ENCODE measurements at regions not wholly inside any gene's neighbourhood (a gene's known extent, or its start where the extent isn't known, plus 50 kb on each side); places are given as distances from the start of the nearest gene placed in this dataset.

DNA sequence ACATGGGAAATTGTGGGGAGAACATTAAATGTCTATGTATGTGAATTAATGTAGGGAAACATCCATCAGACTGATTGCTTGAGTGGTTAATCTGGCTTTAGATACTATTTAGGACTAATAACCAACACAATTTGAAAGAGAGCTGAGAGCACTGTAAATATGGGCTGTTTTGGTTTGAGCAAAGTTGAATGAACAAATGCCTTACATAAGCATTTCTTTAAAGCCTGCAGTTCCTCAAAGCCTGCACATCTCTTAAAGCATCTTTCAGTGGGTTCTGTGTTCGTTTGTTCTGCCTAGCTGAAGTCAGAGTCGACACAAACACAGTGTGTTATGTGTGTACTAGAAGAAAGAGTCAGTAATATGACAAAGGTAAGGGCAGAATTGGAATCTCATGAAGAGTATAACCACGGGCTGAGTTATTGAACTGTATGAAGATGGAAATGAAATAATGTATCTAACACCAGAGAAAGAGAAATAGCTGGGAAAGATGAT is 350.0 kb downstream of the SIPA1L2 start:
- TF ChIP-seq, protein P1, sequence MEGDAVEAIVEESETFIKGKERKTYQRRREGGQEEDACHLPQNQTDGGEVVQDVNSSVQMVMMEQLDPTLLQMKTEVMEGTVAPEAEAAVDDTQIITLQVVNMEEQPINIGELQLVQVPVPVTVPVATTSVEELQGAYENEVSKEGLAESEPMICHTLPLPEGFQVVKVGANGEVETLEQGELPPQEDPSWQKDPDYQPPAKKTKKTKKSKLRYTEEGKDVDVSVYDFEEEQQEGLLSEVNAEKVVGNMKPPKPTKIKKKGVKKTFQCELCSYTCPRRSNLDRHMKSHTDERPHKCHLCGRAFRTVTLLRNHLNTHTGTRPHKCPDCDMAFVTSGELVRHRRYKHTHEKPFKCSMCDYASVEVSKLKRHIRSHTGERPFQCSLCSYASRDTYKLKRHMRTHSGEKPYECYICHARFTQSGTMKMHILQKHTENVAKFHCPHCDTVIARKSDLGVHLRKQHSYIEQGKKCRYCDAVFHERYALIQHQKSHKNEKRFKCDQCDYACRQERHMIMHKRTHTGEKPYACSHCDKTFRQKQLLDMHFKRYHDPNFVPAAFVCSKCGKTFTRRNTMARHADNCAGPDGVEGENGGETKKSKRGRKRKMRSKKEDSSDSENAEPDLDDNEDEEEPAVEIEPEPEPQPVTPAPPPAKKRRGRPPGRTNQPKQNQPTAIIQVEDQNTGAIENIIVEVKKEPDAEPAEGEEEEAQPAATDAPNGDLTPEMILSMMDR (IDR thresholded peaks at IDR 0.05; ENCODE audit: low read length) = no peak
- TF ChIP-seq EZH2 (optimal IDR thresholded peaks at IDR 0.05; ENCODE audit: low read depth, low read length) = no peak
